HG03159 (cell line): ENCODE measurements at regions not wholly inside any gene's neighbourhood (a gene's known extent, or its start where the extent isn't known, plus 50 kb on each side); places are given as distances from the start of the nearest gene placed in this dataset.
A peak's percentile ranks its signal among the peaks of the same experiment; 100 is the strongest.
"Not testable (repeated sequence)": the region's sequence is repeated elsewhere in the genome, so short reads cannot be mapped to it uniquely, and the experiment has no call there.

ENCODE experiments used
- ATAC-seq: cut with Tn5 transposase; IDR thresholded peaks from one replicate; pipeline ENCODE4 v1.9.1; 2021; ENCODE audit warnings: mild to moderate bottlenecking, moderate library complexity; ENCODE audit not compliant: unreplicated experiment

DNA sequence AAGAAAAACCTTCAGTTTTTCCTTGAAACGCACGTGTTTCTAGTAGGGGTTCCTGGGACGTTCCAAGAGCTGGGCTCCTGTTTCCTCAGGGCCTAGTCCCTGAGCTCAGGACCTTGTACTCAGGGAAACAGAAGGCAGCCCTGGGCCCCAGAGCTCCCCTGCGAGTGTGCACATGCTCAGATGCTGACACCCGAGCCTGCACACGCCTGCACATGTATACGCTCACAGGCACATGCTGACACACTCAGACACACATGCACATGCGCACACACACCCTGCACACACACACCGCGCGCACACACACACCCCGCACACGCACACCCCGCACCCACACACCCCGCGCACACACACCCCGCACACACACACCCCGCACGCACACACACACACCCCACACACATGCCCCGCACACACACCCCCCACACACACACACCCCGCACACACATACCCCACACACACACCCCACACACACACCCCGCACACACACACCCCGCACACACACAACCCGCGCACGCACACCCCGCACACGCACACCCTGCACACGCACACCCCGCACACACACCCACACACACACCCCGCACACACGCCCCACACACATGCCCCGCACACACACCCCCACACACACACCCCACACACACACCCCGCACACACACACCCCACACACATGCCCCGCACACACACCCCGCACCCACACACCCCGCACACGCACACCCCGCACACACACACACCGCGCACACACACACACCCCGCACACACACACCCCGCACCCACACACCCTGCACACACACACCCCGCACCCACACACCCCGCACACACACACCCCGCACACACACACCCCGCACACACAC is 52.2 kb downstream of the CALML3 start:
- ATAC-seq = no peak

DNA sequence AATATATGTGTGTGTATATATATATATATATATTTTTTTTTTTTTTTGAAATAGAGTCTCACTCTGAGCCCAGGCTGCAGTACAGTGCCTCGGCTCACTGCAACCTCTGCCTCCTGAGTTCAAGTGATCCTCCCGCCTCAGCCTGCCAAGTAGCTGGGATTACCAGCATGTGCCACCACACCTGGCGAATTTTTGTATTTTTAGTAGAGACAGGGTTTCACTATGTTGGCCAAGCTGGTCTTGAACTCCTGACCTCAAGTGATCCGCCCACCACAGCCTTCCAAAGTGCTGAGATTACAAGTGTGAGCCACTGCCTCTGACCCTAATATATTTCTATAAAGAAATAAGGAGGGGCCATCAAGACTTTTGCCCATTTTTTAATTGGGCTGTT is 55.3 kb downstream of the CALML3 start:
- ATAC-seq = not testable (repeated sequence)

- peak; percentile 60 for ATAC-seq
These were observed 57.2 kb downstream of the CALML3 start for GRCh38 chr10:5581670-5582566.

DNA sequence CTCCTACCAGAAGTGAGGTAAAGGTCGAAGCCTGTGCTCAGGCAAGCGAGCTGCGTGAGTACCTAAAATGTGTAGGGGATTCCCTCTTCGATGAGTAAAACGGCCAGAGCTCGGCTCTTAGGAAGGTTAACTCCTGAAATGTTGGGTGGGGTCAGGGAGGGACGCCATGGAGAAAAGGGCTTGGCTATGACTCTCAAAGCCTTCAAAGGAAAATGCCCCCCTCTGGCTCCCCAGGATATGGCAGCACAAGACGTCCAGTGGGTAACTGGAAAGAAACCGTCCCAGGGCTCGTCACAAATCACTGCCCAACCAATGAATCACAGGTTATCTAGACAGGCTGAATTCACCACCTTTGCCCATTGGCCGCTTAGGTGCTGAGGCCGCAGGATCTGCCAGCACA is 58.0 kb downstream of the CALML3 start:
- no peak for ATAC-seq

GRCh38 chr10:5583525-5584175 is 58.9 kb downstream of the CALML3 start:
- ATAC-seq = peak; percentile 55

- ATAC-seq = no peak
These were observed 60.2 kb downstream of the CALML3 start for GRCh38 chr10:5584895-5585516.

DNA sequence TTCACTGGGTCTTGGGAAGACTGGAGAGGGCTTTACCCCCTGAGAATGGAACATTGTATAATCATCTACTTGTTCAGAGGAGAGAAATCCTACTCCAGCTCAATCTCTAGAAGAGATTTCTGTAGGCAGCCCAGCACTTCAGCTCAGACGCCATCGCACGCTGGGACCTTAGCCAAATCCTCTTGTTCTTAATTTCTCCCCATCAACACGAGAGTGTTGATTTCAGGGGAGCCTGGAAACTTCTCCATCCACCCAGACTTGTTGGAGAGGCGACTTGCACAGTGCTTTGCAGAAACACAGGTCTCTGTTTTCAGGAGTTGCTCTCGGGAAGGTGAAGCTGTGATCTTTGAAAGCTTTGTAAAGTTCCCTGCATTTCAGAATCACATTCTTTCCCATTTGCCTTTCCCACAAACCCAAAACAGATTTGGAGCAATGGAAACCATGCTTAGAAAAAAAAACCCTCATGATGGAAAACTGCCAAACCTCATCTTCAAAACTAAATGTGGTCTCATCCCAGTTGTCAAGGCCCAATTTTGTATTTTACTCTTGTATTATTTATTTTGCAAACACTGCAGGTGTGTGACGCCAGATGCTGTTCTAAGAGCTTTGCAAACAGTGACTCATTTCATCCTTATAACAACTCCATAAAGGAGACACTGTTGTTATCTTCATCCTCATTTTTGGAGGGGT is 60.9 kb downstream of the CALML3 start:
- ATAC-seq = no peak

GRCh38 chr10:5587151-5588079 is 62.7 kb downstream of the CALML3 start:
- ATAC-seq = no peak

DNA sequence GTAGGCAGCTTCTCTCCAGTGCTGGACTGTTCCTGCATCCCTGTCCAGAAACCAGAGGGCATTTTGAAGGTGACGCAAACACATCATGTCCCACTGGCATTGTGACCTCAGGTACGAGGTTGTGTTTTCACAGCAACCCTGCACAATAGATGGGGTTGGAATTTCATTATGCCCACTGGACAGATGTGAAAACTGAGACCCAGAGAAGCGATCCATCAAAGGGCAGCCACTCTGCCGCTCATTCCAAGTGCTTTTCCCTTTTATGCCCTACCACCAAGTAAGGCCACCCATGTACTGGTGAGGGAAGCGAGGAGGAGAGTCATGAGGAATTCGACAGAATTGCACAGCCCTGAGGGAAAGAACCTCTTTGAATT is 63.3 kb downstream of the CALML3 start:
- no peak for ATAC-seq

GRCh38 chr10:5588603-5589002 is 63.8 kb downstream of the CALML3 start:
- no peak for ATAC-seq
